ENCODE measurements at regions not wholly inside any gene's neighbourhood (a gene's known extent, or its start where the extent isn't known, plus 50 kb on each side); places are given as distances from the start of the nearest gene placed in this dataset.

- H2AFZ ChIP-seq (ENCODE audit: low read depth, low read length) = no peak overlapping the region
- H3K27me3 ChIP-seq (ENCODE audit: insufficient read depth, low read depth, low read length) = no peaks in the 10 kb centered on the region
- H3K4me3 ChIP-seq (ENCODE audit: low read length) = no peak overlapping the region
- no peak overlapping the region for H3K4me2 ChIP-seq (ENCODE audit: low read length)
- no peaks in the 10 kb centered on the region for H3F3A ChIP-seq (ENCODE audit: insufficient read depth, low read length, poor library complexity, severe bottlenecking)
- H3K79me2 ChIP-seq (replicated peaks; ENCODE audit: insufficient read depth, low read length) = no peaks in the 10 kb centered on the region
- H3K9ac ChIP-seq (ENCODE audit: low read length) = no peak overlapping the region
- H3K9me3 ChIP-seq (ENCODE audit: low read length) = no peaks in the 10 kb centered on the region
- H3K36me3 ChIP-seq (ENCODE audit: insufficient read depth, low read length) = no peaks in the 10 kb centered on the region
- no peak overlapping the region for H3K27ac ChIP-seq (ENCODE audit: low read length)
- no peaks in the 10 kb centered on the region for H4K20me1 ChIP-seq (ENCODE audit: insufficient read depth)
- H3K9me2 ChIP-seq (ENCODE audit: insufficient read depth, low read length) = no peaks in the 10 kb centered on the region
- TF ChIP-seq POLR2AphosphoS5 (IDR thresholded peaks at IDR 0.05) = no peak
- TF ChIP-seq CTCF (IDR thresholded peaks at IDR 0.05; ENCODE audit: poor library complexity, severe bottlenecking) = no peak
- TF ChIP-seq EP300 (conservative IDR thresholded peaks at IDR 0.05; ENCODE audit: poor library complexity, severe bottlenecking) = no peak
Measured at GRCh38 chr9:111232997-111233790, 96.8 kb downstream of the OR2K2 start.

- no peak overlapping the region for H3K4me3 ChIP-seq (ENCODE audit: low read length)
- H3K4me2 ChIP-seq (ENCODE audit: low read length) = no peak overlapping the region
- H3F3A ChIP-seq (ENCODE audit: insufficient read depth, low read length, poor library complexity, severe bottlenecking) = no peaks in the 10 kb centered on the region
- H3K9me2 ChIP-seq (ENCODE audit: insufficient read depth, low read length) = no peaks in the 10 kb centered on the region
- H4K20me1 ChIP-seq (ENCODE audit: insufficient read depth) = no peaks in the 10 kb centered on the region
- no peak for TF ChIP-seq TAF1 (IDR thresholded peaks at IDR 0.05; ENCODE audit: low read depth)
- no peak for TF ChIP-seq REST (IDR thresholded peaks at IDR 0.05; ENCODE audit: borderline replicate concordance)
- TF ChIP-seq EP300 (conservative IDR thresholded peaks at IDR 0.05; ENCODE audit: poor library complexity, severe bottlenecking) = no peak
- TF ChIP-seq EZH2 (IDR thresholded peaks at IDR 0.05; ENCODE audit: borderline replicate concordance, insufficient read depth, low read length, poor library complexity, severe bottlenecking) = no peak
- no peak for TF ChIP-seq MXI1 (conservative IDR thresholded peaks at IDR 0.05; ENCODE audit: poor library complexity, severe bottlenecking)
- TF ChIP-seq SMC3 (conservative IDR thresholded peaks at IDR 0.05; ENCODE audit: poor library complexity) = no peak
- TF ChIP-seq POLR2AphosphoS5 (IDR thresholded peaks at IDR 0.05) = no peak
- no peak for TF ChIP-seq RAD21 (conservative IDR thresholded peaks at IDR 0.05)
- no peak for TF ChIP-seq CTCF (IDR thresholded peaks at IDR 0.05; ENCODE audit: poor library complexity, severe bottlenecking)
- H3K79me2 ChIP-seq (replicated peaks; ENCODE audit: insufficient read depth, low read length) = no peaks in the 10 kb centered on the region
- no peaks in the 10 kb centered on the region for H3K27me3 ChIP-seq (ENCODE audit: insufficient read depth, low read depth, low read length)
- H2AFZ ChIP-seq (ENCODE audit: low read depth, low read length) = no peak overlapping the region
- no peaks in the 10 kb centered on the region for H3K9me3 ChIP-seq (ENCODE audit: low read length)
- H3K9ac ChIP-seq (ENCODE audit: low read length) = no peak overlapping the region
- no peak overlapping the region for H3K27ac ChIP-seq (ENCODE audit: low read length)
- H3K36me3 ChIP-seq (ENCODE audit: insufficient read depth, low read length) = no peaks in the 10 kb centered on the region
Measured at GRCh38 chr9:111231801-111232580, 98.0 kb downstream of the OR2K2 start.

Data from neural cell (in vitro differentiated cells).